Hippocampal formation (tissue), 2 donors: ENCODE measurements at regions not wholly inside any gene's neighbourhood (a gene's known extent, or its start where the extent isn't known, plus 50 kb on each side); places are given as distances from the start of the nearest gene placed in this dataset.

ENCODE experiments used
- DNase-seq, 2 donors: peaks; one replicate each; lab custom pipeline; 2025; lab: John Stamatoyannopoulos, UW

- no peak for DNase-seq
These were observed 200.0 kb upstream of the NCKAP5 start for GRCh38 chr2:133768256-133768655.

GRCh38 chr2:133768658-133769435 lies 200.6 kb upstream of the NCKAP5 start:
- no peak for DNase-seq

- DNase-seq: peak in 1 of 2 donors; percentile 56
These were observed 205.8 kb upstream of the NCKAP5 start for GRCh38 chr2:133773854-133774653.

- DNase-seq: peak in 1 of 2 donors; percentile 56
These were observed 206.4 kb upstream of the NCKAP5 start for GRCh38 chr2:133774654-133775015.

- DNase-seq: no peak
These were observed 208.8 kb upstream of the NCKAP5 start for GRCh38 chr2:133776936-133777573.

GRCh38 chr2:133777574-133777960 lies 209.3 kb upstream of the NCKAP5 start:
- no peak for DNase-seq

- DNase-seq: peak; percentile 15 to 79
These were observed 212.1 kb upstream of the NCKAP5 start for GRCh38 chr2:133780099-133780996.

GRCh38 chr2:133780997-133781513 lies 212.8 kb upstream of the NCKAP5 start:
- DNase-seq: no peak

GRCh38 chr2:133787207-133787606 lies 218.9 kb upstream of the NCKAP5 start:
- DNase-seq: no peak

GRCh38 chr2:133787651-133788050 lies 219.4 kb upstream of the NCKAP5 start:
- DNase-seq: no peak

- no peak for DNase-seq
These were observed 220.1 kb upstream of the NCKAP5 start for GRCh38 chr2:133788386-133788785.

GRCh38 chr2:133789743-133790142 lies 221.5 kb upstream of the NCKAP5 start:
- no peak for DNase-seq

- DNase-seq: no peak
These were observed 222.4 kb upstream of the NCKAP5 start for GRCh38 chr2:133790711-133791110.

- no peak for DNase-seq
These were observed 222.9 kb upstream of the NCKAP5 start for GRCh38 chr2:133791191-133791590.

GRCh38 chr2:133792223-133792622 lies 224.0 kb upstream of the NCKAP5 start:
- DNase-seq: no peak

GRCh38 chr2:133794114-133794513 lies 225.9 kb upstream of the NCKAP5 start:
- DNase-seq: no peak

- no peak for DNase-seq
These were observed 233.7 kb upstream of the NCKAP5 start for GRCh38 chr2:133801946-133802345.

GRCh38 chr2:133802409-133803039 lies 234.3 kb upstream of the NCKAP5 start:
- DNase-seq: no peak

GRCh38 chr2:133806564-133806963 lies 238.3 kb upstream of the NCKAP5 start:
- DNase-seq: no peak

GRCh38 chr2:133809485-133809884 lies 241.2 kb upstream of the NCKAP5 start:
- no peak for DNase-seq

- DNase-seq: no peak
These were observed 242.3 kb upstream of the NCKAP5 start for GRCh38 chr2:133810559-133810958.
